K562 (cell line): ENCODE measurements at regions not wholly inside any gene's neighbourhood (a gene's known extent, or its start where the extent isn't known, plus 50 kb on each side); places are given as distances from the start of the nearest gene placed in this dataset.

ENCODE experiments used
- ATAC-seq: fragments of 200-7000 bp; cut with Tn5 transposase; 3 replicates; pipeline ENCODE4 v1.9.1; 2020; ENCODE audit warnings: moderate library complexity
- BruUV-seq: library from RNA; stranded (reverse); fragments of 400-500 nt; replicated peaks from 2 replicates; lab custom pipeline; 2021; lab: Mats Ljungman, UMichigan
- CTCF ChIA-PET: fragments of 300-600 bp; formaldehyde crosslinking; extraction: SDS; loops from one replicate; lab custom pipeline; 2021; ENCODE audit warnings: low intra/inter-chr PET ratio; lab: Yijun Ruan, JAX
- POLR2A ChIA-PET: fragments of 300-600, 350-650 bp; sonication (Branson Sonifier 250); formaldehyde crosslinking; extraction: SDS; loops from one replicate; lab custom pipeline; 2021; ENCODE audit warnings: antibody characterized with exemption, inconsistent platforms; lab: Yijun Ruan, JAX
- DNase-seq, 4 experiments: peaks; one replicate each; pipeline versions ENCODE4 v3.0.0 to v3.0.0-alpha.2; 2011 to 2018; ENCODE audit warnings: low spot score in 3 of 4, mixed read lengths in 3 of 4; ENCODE audit errors: extremely low read depth in 1 of 4
- FAIRE-seq: peaks from 2 replicates; lab custom pipeline; 2011; peaks lifted over from hg19 to GRCh38; lab: Jason Lieb, UNC
- H2AFZ ChIP-seq: 2 replicates; pipeline ENCODE4 v1.6.0; 2011; ENCODE audit warnings: low read depth, low read length, control low read depth, inconsistent platforms
- H3K27ac ChIP-seq: fragments of 200-600 bp; 3 replicates; pipeline ENCODE4 v1.8.0; 2011; ENCODE audit warnings: low read depth, mild to moderate bottlenecking, control low read depth, inconsistent platforms, low read length, moderate library complexity, mixed read lengths; ENCODE audit errors: extremely low read depth
- H3K27me3 ChIP-seq, 2 experiments: fragments of 300-600 bp in 1 of 2; 2 replicates in 1 of 2; 3 replicates in 1 of 2; pipeline versions ENCODE4 v1.6.0 to v1.8.0; 2011; ENCODE audit warnings: inconsistent platforms in 2 of 2, low read length in 2 of 2, mild to moderate bottlenecking in 1 of 2, mixed read lengths in 1 of 2, moderate library complexity in 1 of 2; ENCODE audit not compliant: control insufficient read depth in 2 of 2, insufficient read depth in 2 of 2
- H3K36me3 ChIP-seq: fragments of 300-600 bp; 3 replicates; pipeline ENCODE4 v1.8.0; 2011; ENCODE audit warnings: mild to moderate bottlenecking, low read length, inconsistent platforms; ENCODE audit not compliant: control insufficient read depth, insufficient read depth
- H3K4me1 ChIP-seq, 2 experiments: fragments of 200-600 bp in 1 of 2; replicated peaks in 1 of 2; 2 replicates in 1 of 2; 3 replicates in 1 of 2; pipeline versions ENCODE4 v1.5.1 to v1.8.0; 2011; ENCODE audit warnings: inconsistent platforms in 2 of 2, low read length in 2 of 2, mild to moderate bottlenecking in 1 of 2, mixed read lengths in 1 of 2, moderate library complexity in 1 of 2; ENCODE audit not compliant: control insufficient read depth in 2 of 2, insufficient read depth in 2 of 2
- H3K4me2 ChIP-seq: 2 replicates; pipeline ENCODE4 v1.6.1; 2011; ENCODE audit warnings: low read length, control low read depth, inconsistent platforms, mixed read lengths; ENCODE audit not compliant: insufficient read depth
- H3K4me3 ChIP-seq: fragments of 200-600 bp; sonication (generic), shearing (Covaris generic); 2 replicates; pipeline ENCODE4 v1.5.1; 2016; ENCODE audit warnings: control low read depth, inconsistent platforms
- H3K79me2 ChIP-seq: fragments of 200-600 bp; 3 replicates; pipeline ENCODE4 v1.8.0; 2011; ENCODE audit warnings: low read length, inconsistent platforms; ENCODE audit not compliant: control insufficient read depth, insufficient read depth
- H3K9ac ChIP-seq, 2 experiments: 2 replicates each; pipeline versions ENCODE4 v1.6.0 to v1.6.1; 2011; ENCODE audit warnings: low read depth in 2 of 2, low read length in 2 of 2, control low read depth in 1 of 2, inconsistent platforms in 1 of 2, mild to moderate bottlenecking in 1 of 2, mixed read lengths in 1 of 2; ENCODE audit not compliant: insufficient read depth in 1 of 2
- H3K9me1 ChIP-seq: one replicate; pipeline ENCODE4 v1.6.0; 2011; ENCODE audit warnings: inconsistent platforms, mild to moderate bottlenecking, low read length, moderate library complexity; ENCODE audit not compliant: control insufficient read depth, insufficient read depth
- H3K9me3 ChIP-seq: replicated peaks from 2 replicates; pipeline ENCODE4 v1.5.1; 2011; ENCODE audit warnings: low read depth, low read length, inconsistent platforms; ENCODE audit not compliant: control insufficient read depth, insufficient read depth
- H4K20me1 ChIP-seq: replicated peaks from 2 replicates; pipeline ENCODE4 v1.6.1; 2011; ENCODE audit warnings: low read length, inconsistent platforms, mixed read lengths; ENCODE audit not compliant: control insufficient read depth, insufficient read depth
- FUS ChIP-seq: fragments of 200-400 bp; formaldehyde crosslinking; optimal IDR thresholded peaks from 2 replicates; pipeline ENCODE3; 2017; ENCODE audit warnings: low read depth, low read length
- MAFF ChIP-seq: IDR thresholded peaks from 2 replicates; pipeline ENCODE4 v1.6.1; 2012; ENCODE audit warnings: low read length, improper control_type of control experiment
- RBBP5 ChIP-seq: fragments of 200-600 bp; sonication (generic); IDR thresholded peaks from 2 replicates; pipeline ENCODE4 v1.6.1; 2012; ENCODE audit warnings: borderline replicate concordance, mild to moderate bottlenecking, low read length, control low read depth, inconsistent platforms; ENCODE audit not compliant: insufficient read depth, poor library complexity, severe bottlenecking
- TFAM ChIP-seq: fragments of 250-450 bp; sonication (Bioruptor Pico); conservative IDR thresholded peaks from 2 replicates; pipeline ENCODE4 v1.5.0; 2021; ENCODE audit warnings: mild to moderate bottlenecking, moderate library complexity
- ZBTB26 ChIP-seq: fragments of 450-650 bp; formaldehyde crosslinking; IDR thresholded peaks from 2 replicates; pipeline ENCODE4 v1.4.0; 2022; ENCODE audit warnings: missing genetic modification characterization
- ZNF316 ChIP-seq: fragments of 450-650 bp; IDR thresholded peaks from 2 replicates; pipeline ENCODE4 v1.6.1; 2016
- WGBS: fragments of 100-300 bp; shearing (Covaris generic); methylation state at CpG from one replicate; pipeline ENCODE4 v1.1.6; 2016; ENCODE audit warnings: low coverage, mixed read lengths; ENCODE audit not compliant: insufficient coverage; ENCODE audit errors: missing lambda C conversion rate; 5-methylcytosine and 5-hydroxymethylcytosine counted together
- in situ Hi-C: fragments of 300-500 bp; cut with MboI; formaldehyde crosslinking; loops from 4 replicates; pipeline ENCODE4 v1.15.0; 2018; ENCODE audit warnings: inconsistent platforms, mixed read lengths
- intact Hi-C: fragments of 100-400 bp; cut with micrococcal nuclease; formaldehyde crosslinking; loops from 2 replicates; pipeline ENCODE4 v1.14.2; 2022

DNA sequence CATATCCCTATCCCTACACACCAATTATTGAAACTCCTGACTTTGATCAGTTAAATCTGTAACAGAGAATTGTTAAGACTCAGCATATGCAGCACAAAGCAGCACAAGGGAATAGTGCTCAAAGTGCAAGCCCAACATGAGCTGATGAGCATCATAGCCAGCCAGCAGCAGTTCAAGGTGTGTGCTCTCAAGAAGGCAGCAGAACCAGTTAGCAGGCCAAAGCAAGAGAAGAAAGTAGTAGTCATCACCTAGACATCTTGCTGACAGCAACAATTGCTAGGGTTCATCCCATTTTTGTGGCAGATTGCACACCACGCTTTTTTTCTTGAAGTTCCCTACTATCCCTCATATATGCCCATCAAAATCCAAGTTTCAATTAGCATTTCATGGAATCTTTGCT lies 478.3 kb downstream of the COL11A1 start:
- Histone ChIP-seq H3K4me1 (no peaks in the 10 kb centered on the region), H4K20me1 (no peaks in the 10 kb centered on the region), H3K36me3 (no peaks in the 10 kb centered on the region), H3K27me3 (no peaks in the 10 kb centered on the region), H3K79me2 (no peaks in the 10 kb centered on the region), H2AFZ (no peak overlapping the region), H3K9ac (no peak overlapping the region), H3K27ac (no peak overlapping the region), H3K9me1 (no peaks in the 10 kb centered on the region), H3K4me2 (no peak overlapping the region), H3K4me3 (no peak overlapping the region), H3K9me3 (no peaks in the 10 kb centered on the region)
- CTCF ChIA-PET, result no interaction called here
- BruUV-seq, result no TSS peak
- FAIRE-seq, result no peak
- no peak for DNase-seq
- POLR2A ChIA-PET, result no interaction called here
- no peak for TF ChIP-seq RBBP5
- TF ChIP-seq FUS, result no peak
- no peak for TF ChIP-seq TFAM
- in situ Hi-C loops (no loop called here), intact Hi-C loops (no loop called here)
- WGBS, result 0% methylated on average over 1 of the region's 1 CpG
- ATAC-seq, result no peak

DNA sequence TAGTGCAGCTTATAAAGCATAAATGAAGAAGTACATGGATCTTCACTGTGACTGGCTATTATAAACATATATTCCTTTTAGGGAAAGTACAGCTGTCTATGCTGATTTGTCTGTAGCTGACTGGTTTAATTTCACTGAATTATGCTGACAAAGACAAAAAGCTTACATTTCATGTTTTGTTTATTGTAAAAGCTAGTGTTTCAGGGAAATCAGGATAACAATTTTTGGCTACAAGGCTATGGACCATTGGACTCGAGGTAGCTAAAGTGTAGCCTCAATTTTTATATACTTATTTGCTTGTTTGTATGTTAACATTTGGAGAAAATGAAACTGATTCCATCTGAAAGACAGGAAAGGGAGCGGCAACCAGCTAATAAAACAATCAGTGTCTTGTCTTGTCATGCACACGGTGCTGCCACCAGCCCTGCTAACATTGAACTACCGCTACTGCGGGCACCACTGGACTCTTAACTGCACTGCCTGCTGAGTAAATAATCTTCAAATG lies 480.2 kb downstream of the COL11A1 start:
- Histone ChIP-seq H3K4me2 (no peak overlapping the region), H3K27ac (no peak overlapping the region), H2AFZ (no peak overlapping the region), H3K4me3 (no peak overlapping the region), H3K9ac (no peak overlapping the region), H3K9me3 (no peaks in the 10 kb centered on the region), H3K27me3 (no peaks in the 10 kb centered on the region), H3K36me3 (no peaks in the 10 kb centered on the region), H3K79me2 (no peaks in the 10 kb centered on the region), H4K20me1 (no peaks in the 10 kb centered on the region), H3K9me1 (no peaks in the 10 kb centered on the region), H3K4me1 (no peaks in the 10 kb centered on the region)
- ATAC-seq (no peak), FAIRE-seq (no peak), DNase-seq (no peak)
- in situ Hi-C loops (no loop called here), intact Hi-C loops (no loop called here)
- CTCF ChIA-PET, result no interaction called here
- TF ChIP-seq ZNF316 (peak; percentile 33; the same call in 1 of the 2 replicates), MAFF (peak; percentile 48; the same call in 1 of the 2 replicates), ZBTB26 (CRISPR knock-in tag) (no peak)
- 1% methylated on average over 5 of the region's 5 CpGs for WGBS
- POLR2A ChIA-PET, result no interaction called here
- no TSS peak for BruUV-seq
